ENCODE measurements at regions not wholly inside any gene's neighbourhood (a gene's known extent, or its start where the extent isn't known, plus 50 kb on each side); places are given as distances from the start of the nearest gene placed in this dataset.

GRCh38 chr10:10350050-10350449, 667.6 kb upstream of the CELF2 start:
- 79 to 90% (median 88%) methylated on average over 2 of the region's 2 CpGs for WGBS, 3 donors
- no peak for FAIRE-seq

GRCh38 chr10:10351451-10351850, 666.2 kb upstream of the CELF2 start:
- H3K27me3 ChIP-seq (ENCODE audit: control insufficient read depth in 3 of 3, insufficient read depth in 3 of 3, low read length in 3 of 3): no peaks in the 10 kb centered on the region
- H3K27ac ChIP-seq (ENCODE audit: low read depth in 1 of 3, low read length in 2 of 3): no peak overlapping the region
- 62 to 72% (median 63%) methylated on average over 2 of the region's 2 CpGs for WGBS, 3 donors
- H3K36me3 ChIP-seq (ENCODE audit: control insufficient read depth in 3 of 3, insufficient read depth in 2 of 3, low read depth in 1 of 3, low read length in 3 of 3): no peaks in the 10 kb centered on the region
- no peak for DNase-seq
- no peak for FAIRE-seq
- H3K4me3 ChIP-seq (ENCODE audit: low read depth in 1 of 3, low read length in 3 of 3): no peak overlapping the region
- no peaks in the 10 kb centered on the region for H3K4me1 ChIP-seq (ENCODE audit: control insufficient read depth in 3 of 3, insufficient read depth in 2 of 3, low read depth in 1 of 3, low read length in 2 of 3)
- no peaks in the 10 kb centered on the region for H3K9me3 ChIP-seq (ENCODE audit: control insufficient read depth in 2 of 2, insufficient read depth in 1 of 2, low read depth in 1 of 2, low read length in 1 of 2)

More at GRCh38 chr10:10350050-10350449, 667.6 kb upstream of the CELF2 start:
- no peaks in the 10 kb centered on the region for H3K36me3 ChIP-seq (ENCODE audit: control insufficient read depth in 3 of 3, insufficient read depth in 2 of 3, low read depth in 1 of 3, low read length in 3 of 3)
- no peak overlapping the region for H3K4me3 ChIP-seq (ENCODE audit: low read depth in 1 of 3, low read length in 3 of 3)
- no peaks in the 10 kb centered on the region for H3K27me3 ChIP-seq (ENCODE audit: control insufficient read depth in 3 of 3, insufficient read depth in 3 of 3, low read length in 3 of 3)
- H3K4me1 ChIP-seq (ENCODE audit: control insufficient read depth in 3 of 3, insufficient read depth in 2 of 3, low read depth in 1 of 3, low read length in 2 of 3): no peaks in the 10 kb centered on the region
- no peak for DNase-seq
- no peaks in the 10 kb centered on the region for H3K9me3 ChIP-seq (ENCODE audit: control insufficient read depth in 2 of 2, insufficient read depth in 1 of 2, low read depth in 1 of 2, low read length in 1 of 2)
- no peak overlapping the region for H3K27ac ChIP-seq (ENCODE audit: low read depth in 1 of 3, low read length in 2 of 3)

- H3K4me1 ChIP-seq (ENCODE audit: control insufficient read depth in 3 of 3, insufficient read depth in 2 of 3, low read depth in 1 of 3, low read length in 2 of 3): no peaks in the 10 kb centered on the region
- no peak overlapping the region for H3K27ac ChIP-seq (ENCODE audit: low read depth in 1 of 3, low read length in 2 of 3)
- H3K27me3 ChIP-seq (ENCODE audit: control insufficient read depth in 3 of 3, insufficient read depth in 3 of 3, low read length in 3 of 3): no peaks in the 10 kb centered on the region
- DNase-seq: no peak
- no peak overlapping the region for H3K4me3 ChIP-seq (ENCODE audit: low read depth in 1 of 3, low read length in 3 of 3)
- FAIRE-seq: no peak
- 46 to 72% (median 57%) methylated on average over 8 of the region's 8 CpGs for WGBS, 3 donors
- no peaks in the 10 kb centered on the region for H3K36me3 ChIP-seq (ENCODE audit: control insufficient read depth in 3 of 3, insufficient read depth in 2 of 3, low read depth in 1 of 3, low read length in 3 of 3)
- no peaks in the 10 kb centered on the region for H3K9me3 ChIP-seq (ENCODE audit: control insufficient read depth in 2 of 2, insufficient read depth in 1 of 2, low read depth in 1 of 2, low read length in 1 of 2)
Observed at GRCh38 chr10:10353326-10353868, 664.3 kb upstream of the CELF2 start.

GRCh38 chr10:10359263-10359662, 658.4 kb upstream of the CELF2 start:
- WGBS, 3 donors: 67 to 83% (median 78%) methylated on average over 2 of the region's 2 CpGs
- Histone ChIP-seq H3K4me1 (ENCODE audit: control insufficient read depth in 3 of 3, insufficient read depth in 2 of 3, low read depth in 1 of 3, low read length in 2 of 3) (no peaks in the 10 kb centered on the region), H3K9me3 (ENCODE audit: control insufficient read depth in 2 of 2, insufficient read depth in 1 of 2, low read depth in 1 of 2, low read length in 1 of 2) (no peaks in the 10 kb centered on the region), H3K27ac (ENCODE audit: low read depth in 1 of 3, low read length in 2 of 3) (no peak overlapping the region), H3K36me3 (ENCODE audit: control insufficient read depth in 3 of 3, insufficient read depth in 2 of 3, low read depth in 1 of 3, low read length in 3 of 3) (no peaks in the 10 kb centered on the region), H3K4me3 (ENCODE audit: low read depth in 1 of 3, low read length in 3 of 3) (no peak overlapping the region), H3K27me3 (ENCODE audit: control insufficient read depth in 3 of 3, insufficient read depth in 3 of 3, low read length in 3 of 3) (no peaks in the 10 kb centered on the region)
- DNase-seq: no peak
- FAIRE-seq: no peak

GRCh38 chr10:10361301-10361885, 656.3 kb upstream of the CELF2 start:
- 34 to 60% (median 41%) methylated on average over 3 of the region's 3 CpGs for WGBS, 3 donors
- Histone ChIP-seq H3K4me1 (ENCODE audit: control insufficient read depth in 3 of 3, insufficient read depth in 2 of 3, low read depth in 1 of 3, low read length in 2 of 3) (no peaks in the 10 kb centered on the region), H3K9me3 (ENCODE audit: control insufficient read depth in 2 of 2, insufficient read depth in 1 of 2, low read depth in 1 of 2, low read length in 1 of 2) (no peaks in the 10 kb centered on the region), H3K36me3 (ENCODE audit: control insufficient read depth in 3 of 3, insufficient read depth in 2 of 3, low read depth in 1 of 3, low read length in 3 of 3) (no peaks in the 10 kb centered on the region), H3K27me3 (ENCODE audit: control insufficient read depth in 3 of 3, insufficient read depth in 3 of 3, low read length in 3 of 3) (no peaks in the 10 kb centered on the region), H3K4me3 (ENCODE audit: low read depth in 1 of 3, low read length in 3 of 3) (no peak overlapping the region), H3K27ac (ENCODE audit: low read depth in 1 of 3, low read length in 2 of 3) (no peak overlapping the region)
- DNase-seq: no peak
- no peak for FAIRE-seq

GRCh38 chr10:10362800-10363199, 654.9 kb upstream of the CELF2 start:
- 76 to 87% (median 78%) methylated on average over 4 of the region's 4 CpGs for WGBS, 3 donors
- no peak for FAIRE-seq

GRCh38 chr10:10363217-10363616, 654.5 kb upstream of the CELF2 start:
- H3K4me1 ChIP-seq (ENCODE audit: control insufficient read depth in 3 of 3, insufficient read depth in 2 of 3, low read depth in 1 of 3, low read length in 2 of 3): no peaks in the 10 kb centered on the region
- 87 to 93% (median 88%) methylated on average over 6 of the region's 6 CpGs for WGBS, 3 donors
- no peak for DNase-seq
- FAIRE-seq: no peak
- no peaks in the 10 kb centered on the region for H3K27me3 ChIP-seq (ENCODE audit: control insufficient read depth in 3 of 3, insufficient read depth in 3 of 3, low read length in 3 of 3)
- H3K36me3 ChIP-seq (ENCODE audit: control insufficient read depth in 3 of 3, insufficient read depth in 2 of 3, low read depth in 1 of 3, low read length in 3 of 3): no peaks in the 10 kb centered on the region
- no peak overlapping the region for H3K27ac ChIP-seq (ENCODE audit: low read depth in 1 of 3, low read length in 2 of 3)
- no peak overlapping the region for H3K4me3 ChIP-seq (ENCODE audit: low read depth in 1 of 3, low read length in 3 of 3)
- H3K9me3 ChIP-seq (ENCODE audit: control insufficient read depth in 2 of 2, insufficient read depth in 1 of 2, low read depth in 1 of 2, low read length in 1 of 2): no peaks in the 10 kb centered on the region

More at GRCh38 chr10:10362800-10363199, 654.9 kb upstream of the CELF2 start:
- Histone ChIP-seq H3K27ac (ENCODE audit: low read depth in 1 of 3, low read length in 2 of 3) (no peak overlapping the region), H3K36me3 (ENCODE audit: control insufficient read depth in 3 of 3, insufficient read depth in 2 of 3, low read depth in 1 of 3, low read length in 3 of 3) (no peaks in the 10 kb centered on the region), H3K9me3 (ENCODE audit: control insufficient read depth in 2 of 2, insufficient read depth in 1 of 2, low read depth in 1 of 2, low read length in 1 of 2) (no peaks in the 10 kb centered on the region), H3K27me3 (ENCODE audit: control insufficient read depth in 3 of 3, insufficient read depth in 3 of 3, low read length in 3 of 3) (no peaks in the 10 kb centered on the region), H3K4me1 (ENCODE audit: control insufficient read depth in 3 of 3, insufficient read depth in 2 of 3, low read depth in 1 of 3, low read length in 2 of 3) (no peaks in the 10 kb centered on the region), H3K4me3 (ENCODE audit: low read depth in 1 of 3, low read length in 3 of 3) (no peak overlapping the region)
- no peak for DNase-seq

GRCh38 chr10:10364902-10365301, 652.8 kb upstream of the CELF2 start:
- H3K27ac ChIP-seq (ENCODE audit: low read depth in 1 of 3, low read length in 2 of 3): no peak overlapping the region

GRCh38 chr10:10365676-10366075, 652.0 kb upstream of the CELF2 start:
- FAIRE-seq: no peak
- no peak overlapping the region for H3K4me3 ChIP-seq (ENCODE audit: low read depth in 1 of 3, low read length in 3 of 3)
- no peaks in the 10 kb centered on the region for H3K36me3 ChIP-seq (ENCODE audit: control insufficient read depth in 3 of 3, insufficient read depth in 2 of 3, low read depth in 1 of 3, low read length in 3 of 3)
- no peaks in the 10 kb centered on the region for H3K9me3 ChIP-seq (ENCODE audit: control insufficient read depth in 2 of 2, insufficient read depth in 1 of 2, low read depth in 1 of 2, low read length in 1 of 2)
- no peaks in the 10 kb centered on the region for H3K4me1 ChIP-seq (ENCODE audit: control insufficient read depth in 3 of 3, insufficient read depth in 2 of 3, low read depth in 1 of 3, low read length in 2 of 3)
- H3K27ac ChIP-seq (ENCODE audit: low read depth in 1 of 3, low read length in 2 of 3): no peak overlapping the region
- no peaks in the 10 kb centered on the region for H3K27me3 ChIP-seq (ENCODE audit: control insufficient read depth in 3 of 3, insufficient read depth in 3 of 3, low read length in 3 of 3)
- DNase-seq: no peak
- WGBS, 3 donors: 84 to 89% (median 85%) methylated on average over 3 of the region's 3 CpGs

More at GRCh38 chr10:10364902-10365301, 652.8 kb upstream of the CELF2 start:
- Histone ChIP-seq H3K36me3 (ENCODE audit: control insufficient read depth in 3 of 3, insufficient read depth in 2 of 3, low read depth in 1 of 3, low read length in 3 of 3) (no peaks in the 10 kb centered on the region), H3K27me3 (ENCODE audit: control insufficient read depth in 3 of 3, insufficient read depth in 3 of 3, low read length in 3 of 3) (no peaks in the 10 kb centered on the region), H3K4me1 (ENCODE audit: control insufficient read depth in 3 of 3, insufficient read depth in 2 of 3, low read depth in 1 of 3, low read length in 2 of 3) (no peaks in the 10 kb centered on the region), H3K4me3 (ENCODE audit: low read depth in 1 of 3, low read length in 3 of 3) (no peak overlapping the region), H3K9me3 (ENCODE audit: control insufficient read depth in 2 of 2, insufficient read depth in 1 of 2, low read depth in 1 of 2, low read length in 1 of 2) (no peaks in the 10 kb centered on the region)
- DNase-seq (no peak), FAIRE-seq (no peak)
- 72 to 83% (median 76%) methylated on average over 2 of the region's 2 CpGs for WGBS, 3 donors

All from small intestine (tissue), 7 donors.